ENCODE measurements at regions not wholly inside any gene's neighbourhood (a gene's known extent, or its start where the extent isn't known, plus 50 kb on each side); places are given as distances from the start of the nearest gene placed in this dataset.

GRCh38 chr2:7800031-7800430, 881.8 kb upstream of the ID2 start:
- H3K27ac ChIP-seq = no peak overlapping the region
- no peak overlapping the region for H3K4me3 ChIP-seq

- Histone ChIP-seq H3K27ac (no peak overlapping the region), H3K4me3 (no peak overlapping the region)
Measured at GRCh38 chr2:7801212-7801611, 880.6 kb upstream of the ID2 start.

GRCh38 chr2:7803515-7803914, 878.3 kb upstream of the ID2 start:
- Histone ChIP-seq H3K27ac (no peak overlapping the region), H3K4me3 (no peak overlapping the region)

- Histone ChIP-seq H3K4me3 (no peak overlapping the region), H3K27ac (no peak overlapping the region)
Measured at GRCh38 chr2:7809640-7810039, 872.2 kb upstream of the ID2 start.

GRCh38 chr2:7811073-7811472, 870.8 kb upstream of the ID2 start:
- Histone ChIP-seq H3K4me3 (no peak overlapping the region), H3K27ac (no peak overlapping the region)

GRCh38 chr2:7812231-7812995, 869.4 kb upstream of the ID2 start:
- no peak overlapping the region for H3K4me3 ChIP-seq
- no peak overlapping the region for H3K27ac ChIP-seq

GRCh38 chr2:7813541-7814292, 868.1 kb upstream of the ID2 start:
- Histone ChIP-seq H3K27ac (no peak overlapping the region), H3K4me3 (no peak overlapping the region)

GRCh38 chr2:7815726-7816125, 866.1 kb upstream of the ID2 start:
- no peak overlapping the region for H3K27ac ChIP-seq
- no peak overlapping the region for H3K4me3 ChIP-seq

GRCh38 chr2:7816233-7816632, 865.6 kb upstream of the ID2 start:
- Histone ChIP-seq H3K4me3 (no peak overlapping the region), H3K27ac (no peak overlapping the region)

- no peak overlapping the region for H3K4me3 ChIP-seq
- H3K27ac ChIP-seq = no peak overlapping the region
Measured at GRCh38 chr2:7816944-7817343, 864.9 kb upstream of the ID2 start.

GRCh38 chr2:7819316-7819715, 862.5 kb upstream of the ID2 start:
- no peak overlapping the region for H3K27ac ChIP-seq
- H3K4me3 ChIP-seq = no peak overlapping the region

GRCh38 chr2:7819850-7820249, 862.0 kb upstream of the ID2 start:
- H3K27ac ChIP-seq = no peak overlapping the region
- H3K4me3 ChIP-seq = no peak overlapping the region

GRCh38 chr2:7824211-7824610, 857.6 kb upstream of the ID2 start:
- no peak overlapping the region for H3K4me3 ChIP-seq
- H3K27ac ChIP-seq = no peak overlapping the region

- no peak overlapping the region for H3K4me3 ChIP-seq
- H3K27ac ChIP-seq = peak overlapping the region in 2 of 21 experiments; percentile 8 to 26
Measured at GRCh38 chr2:7825591-7826312, 856.1 kb upstream of the ID2 start.

- H3K4me3 ChIP-seq = no peak overlapping the region
- peak overlapping the region in 1 of 21 experiments; percentile 31 for H3K27ac ChIP-seq
Measured at GRCh38 chr2:7826656-7827055, 855.2 kb upstream of the ID2 start.

- no peak overlapping the region for H3K27ac ChIP-seq
- no peak overlapping the region for H3K4me3 ChIP-seq
Measured at GRCh38 chr2:7829241-7829640, 852.6 kb upstream of the ID2 start.

GRCh38 chr2:7830616-7831015, 851.2 kb upstream of the ID2 start:
- Histone ChIP-seq H3K4me3 (no peak overlapping the region), H3K27ac (no peak overlapping the region)

GRCh38 chr2:7835151-7835550, 846.7 kb upstream of the ID2 start:
- no peak overlapping the region for H3K4me3 ChIP-seq
- H3K27ac ChIP-seq = no peak overlapping the region

GRCh38 chr2:7835693-7836680, 845.9 kb upstream of the ID2 start:
- H3K4me3 ChIP-seq = no peak overlapping the region
- no peak overlapping the region for H3K27ac ChIP-seq
